WTC11 (cell line): ENCODE measurements at regions not wholly inside any gene's neighbourhood (a gene's known extent, or its start where the extent isn't known, plus 50 kb on each side); places are given as distances from the start of the nearest gene placed in this dataset.

ENCODE experiments used
- CREM ChIP-seq: sonication (generic); formaldehyde crosslinking; IDR thresholded peaks from 2 replicates; pipeline ENCODE4 v1.8.1; 2022; ENCODE audit warnings: mild to moderate bottlenecking, missing genetic modification reagents, moderate library complexity
- NR1H2 ChIP-seq: sonication (generic); formaldehyde crosslinking; IDR thresholded peaks from 2 replicates; pipeline ENCODE4 v1.9.0; 2021; ENCODE audit warnings: mild to moderate bottlenecking, moderate library complexity, missing genetic modification reagents
- TF ChIP-seq, protein P1 (sequence below): fragments of 200-600 bp; IDR thresholded peaks from 2 replicates; pipeline ENCODE4 v1.8.0; 2022; ENCODE audit warnings: antibody characterized with exemption
- TF ChIP-seq, protein P2 (sequence below): fragments of 250-450 bp; sonication (Bioruptor Pico); IDR thresholded peaks from 2 replicates; pipeline ENCODE4 v1.9.0; 2021; ENCODE audit warnings: mild to moderate bottlenecking

DNA sequence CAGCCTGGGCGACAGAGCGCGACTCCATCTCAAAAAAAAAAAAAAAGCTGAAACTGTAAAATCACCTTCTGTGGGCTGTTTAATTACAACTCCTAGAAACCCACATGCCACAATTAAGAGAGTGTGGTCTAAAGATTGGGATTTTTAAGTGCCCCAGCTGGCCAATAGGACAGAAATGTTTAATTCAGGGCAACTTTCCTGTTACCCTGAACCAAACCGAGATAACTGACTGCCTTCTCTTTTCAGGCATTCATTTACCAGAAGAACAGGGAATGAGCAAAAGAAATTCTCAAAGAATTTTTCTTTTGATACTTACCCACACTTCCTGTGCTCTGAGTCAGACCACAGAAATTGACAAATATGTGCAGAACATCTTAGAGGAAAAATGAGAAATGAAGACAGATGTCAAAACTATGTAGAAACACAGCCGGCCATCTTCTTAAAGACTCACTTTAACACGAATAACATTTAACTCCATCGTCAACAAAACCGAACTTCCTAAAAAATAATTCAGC, 221.3 kb upstream of the DAPK1 start:
- TF ChIP-seq, protein P1, sequence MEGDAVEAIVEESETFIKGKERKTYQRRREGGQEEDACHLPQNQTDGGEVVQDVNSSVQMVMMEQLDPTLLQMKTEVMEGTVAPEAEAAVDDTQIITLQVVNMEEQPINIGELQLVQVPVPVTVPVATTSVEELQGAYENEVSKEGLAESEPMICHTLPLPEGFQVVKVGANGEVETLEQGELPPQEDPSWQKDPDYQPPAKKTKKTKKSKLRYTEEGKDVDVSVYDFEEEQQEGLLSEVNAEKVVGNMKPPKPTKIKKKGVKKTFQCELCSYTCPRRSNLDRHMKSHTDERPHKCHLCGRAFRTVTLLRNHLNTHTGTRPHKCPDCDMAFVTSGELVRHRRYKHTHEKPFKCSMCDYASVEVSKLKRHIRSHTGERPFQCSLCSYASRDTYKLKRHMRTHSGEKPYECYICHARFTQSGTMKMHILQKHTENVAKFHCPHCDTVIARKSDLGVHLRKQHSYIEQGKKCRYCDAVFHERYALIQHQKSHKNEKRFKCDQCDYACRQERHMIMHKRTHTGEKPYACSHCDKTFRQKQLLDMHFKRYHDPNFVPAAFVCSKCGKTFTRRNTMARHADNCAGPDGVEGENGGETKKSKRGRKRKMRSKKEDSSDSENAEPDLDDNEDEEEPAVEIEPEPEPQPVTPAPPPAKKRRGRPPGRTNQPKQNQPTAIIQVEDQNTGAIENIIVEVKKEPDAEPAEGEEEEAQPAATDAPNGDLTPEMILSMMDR = no peak
- TF ChIP-seq NR1H2 (no peak), CREM (CRISPR knock-in tag) (no peak)
- TF ChIP-seq, protein P2, sequence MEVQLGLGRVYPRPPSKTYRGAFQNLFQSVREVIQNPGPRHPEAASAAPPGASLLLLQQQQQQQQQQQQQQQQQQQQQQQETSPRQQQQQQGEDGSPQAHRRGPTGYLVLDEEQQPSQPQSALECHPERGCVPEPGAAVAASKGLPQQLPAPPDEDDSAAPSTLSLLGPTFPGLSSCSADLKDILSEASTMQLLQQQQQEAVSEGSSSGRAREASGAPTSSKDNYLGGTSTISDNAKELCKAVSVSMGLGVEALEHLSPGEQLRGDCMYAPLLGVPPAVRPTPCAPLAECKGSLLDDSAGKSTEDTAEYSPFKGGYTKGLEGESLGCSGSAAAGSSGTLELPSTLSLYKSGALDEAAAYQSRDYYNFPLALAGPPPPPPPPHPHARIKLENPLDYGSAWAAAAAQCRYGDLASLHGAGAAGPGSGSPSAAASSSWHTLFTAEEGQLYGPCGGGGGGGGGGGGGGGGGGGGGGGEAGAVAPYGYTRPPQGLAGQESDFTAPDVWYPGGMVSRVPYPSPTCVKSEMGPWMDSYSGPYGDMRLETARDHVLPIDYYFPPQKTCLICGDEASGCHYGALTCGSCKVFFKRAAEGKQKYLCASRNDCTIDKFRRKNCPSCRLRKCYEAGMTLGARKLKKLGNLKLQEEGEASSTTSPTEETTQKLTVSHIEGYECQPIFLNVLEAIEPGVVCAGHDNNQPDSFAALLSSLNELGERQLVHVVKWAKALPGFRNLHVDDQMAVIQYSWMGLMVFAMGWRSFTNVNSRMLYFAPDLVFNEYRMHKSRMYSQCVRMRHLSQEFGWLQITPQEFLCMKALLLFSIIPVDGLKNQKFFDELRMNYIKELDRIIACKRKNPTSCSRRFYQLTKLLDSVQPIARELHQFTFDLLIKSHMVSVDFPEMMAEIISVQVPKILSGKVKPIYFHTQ (CRISPR knock-in tag) = no peak
